ENCODE measurements at regions not wholly inside any gene's neighbourhood (a gene's known extent, or its start where the extent isn't known, plus 50 kb on each side); places are given as distances from the start of the nearest gene placed in this dataset.
A peak's percentile ranks its signal among the peaks of the same experiment; 100 is the strongest.

DNA sequence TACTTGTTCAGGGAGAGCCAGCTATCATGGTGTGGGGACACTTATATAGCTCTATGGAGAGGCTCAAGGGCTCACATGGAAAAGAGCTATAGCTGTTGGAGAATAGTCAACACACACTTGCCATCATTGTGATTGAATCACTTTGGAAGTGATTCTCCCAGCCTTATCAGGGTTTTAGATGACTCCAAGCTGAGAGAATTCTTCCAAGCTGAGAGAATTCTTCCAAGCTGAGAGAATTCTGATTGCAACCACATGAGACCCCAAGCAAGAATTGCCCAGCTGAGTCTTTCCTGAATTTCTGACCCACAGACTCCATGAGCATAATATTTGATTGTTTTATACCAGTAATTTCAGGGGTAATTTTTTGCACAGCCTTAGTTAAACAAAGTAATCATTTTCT, 1318.3 kb upstream of the RAG2 start:
- Mint-ChIP-seq H3K27ac (no peak overlapping the region), H3K27me3 (ENCODE audit: insufficient read depth) (no peaks in the 10 kb centered on the region), H3K4me1 (peaks cover 14% of the 10 kb centered on the region), H3K4me3 (no peak overlapping the region), H3K36me3 (ENCODE audit: low read depth) (no peaks in the 10 kb centered on the region), H3K9me3 (peaks cover 2% of the 10 kb centered on the region)
- no peak for DNase-seq
- H3K9me3 ChIP-seq (ENCODE audit: control insufficient read depth, low read length): no peaks in the 10 kb centered on the region
- TF ChIP-seq, protein P1, sequence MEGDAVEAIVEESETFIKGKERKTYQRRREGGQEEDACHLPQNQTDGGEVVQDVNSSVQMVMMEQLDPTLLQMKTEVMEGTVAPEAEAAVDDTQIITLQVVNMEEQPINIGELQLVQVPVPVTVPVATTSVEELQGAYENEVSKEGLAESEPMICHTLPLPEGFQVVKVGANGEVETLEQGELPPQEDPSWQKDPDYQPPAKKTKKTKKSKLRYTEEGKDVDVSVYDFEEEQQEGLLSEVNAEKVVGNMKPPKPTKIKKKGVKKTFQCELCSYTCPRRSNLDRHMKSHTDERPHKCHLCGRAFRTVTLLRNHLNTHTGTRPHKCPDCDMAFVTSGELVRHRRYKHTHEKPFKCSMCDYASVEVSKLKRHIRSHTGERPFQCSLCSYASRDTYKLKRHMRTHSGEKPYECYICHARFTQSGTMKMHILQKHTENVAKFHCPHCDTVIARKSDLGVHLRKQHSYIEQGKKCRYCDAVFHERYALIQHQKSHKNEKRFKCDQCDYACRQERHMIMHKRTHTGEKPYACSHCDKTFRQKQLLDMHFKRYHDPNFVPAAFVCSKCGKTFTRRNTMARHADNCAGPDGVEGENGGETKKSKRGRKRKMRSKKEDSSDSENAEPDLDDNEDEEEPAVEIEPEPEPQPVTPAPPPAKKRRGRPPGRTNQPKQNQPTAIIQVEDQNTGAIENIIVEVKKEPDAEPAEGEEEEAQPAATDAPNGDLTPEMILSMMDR (conservative IDR thresholded peaks at IDR 0.05): no peak
- H3K36me3 ChIP-seq (ENCODE audit: control insufficient read depth, insufficient read depth, low read length): no peaks in the 10 kb centered on the region
- H3K9ac ChIP-seq (ENCODE audit: extremely low read depth, low read length, poor library complexity, severe bottlenecking): no peak overlapping the region
- H3K4me1 ChIP-seq (ENCODE audit: control insufficient read depth, insufficient read depth, low read length): no peaks in the 10 kb centered on the region
- H3K4me3 ChIP-seq (ENCODE audit: low read length): peak overlapping the region; percentile 5
- no peak overlapping the region for H3K27ac ChIP-seq (ENCODE audit: low read depth, low read length)
- no peaks in the 10 kb centered on the region for H3K27me3 ChIP-seq (ENCODE audit: control insufficient read depth, insufficient read depth, low read length, poor library complexity, severe bottlenecking)

DNA sequence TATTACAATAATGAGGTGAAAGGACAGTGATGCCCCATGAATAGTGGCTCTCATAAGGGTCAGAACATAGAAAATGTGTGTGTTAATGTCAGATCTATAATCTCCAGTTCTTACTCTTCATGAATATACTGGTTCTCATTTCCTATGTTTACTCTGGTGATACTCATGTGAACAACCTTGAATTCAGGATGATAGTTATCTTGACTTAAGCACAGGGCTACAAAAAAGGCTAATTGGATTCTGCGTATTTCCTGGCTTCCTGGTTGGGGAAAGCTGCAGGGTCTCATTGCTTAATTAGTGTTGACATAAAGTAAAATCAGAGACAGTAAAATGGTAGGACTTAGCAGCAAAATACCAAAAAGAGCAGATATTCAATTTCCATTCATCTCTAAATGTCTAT, 1316.8 kb upstream of the RAG2 start:
- Mint-ChIP-seq H3K4me1 (peaks cover 14% of the 10 kb centered on the region), H3K27ac (no peak overlapping the region), H3K9me3 (peaks cover 2% of the 10 kb centered on the region), H3K36me3 (ENCODE audit: low read depth) (no peaks in the 10 kb centered on the region), H3K27me3 (ENCODE audit: insufficient read depth) (no peaks in the 10 kb centered on the region), H3K4me3 (no peak overlapping the region)
- Histone ChIP-seq H3K9me3 (ENCODE audit: control insufficient read depth, low read length) (no peaks in the 10 kb centered on the region), H3K4me3 (ENCODE audit: low read length) (peak overlapping the region; percentile 14), H3K9ac (ENCODE audit: extremely low read depth, low read length, poor library complexity, severe bottlenecking) (no peak overlapping the region), H3K36me3 (ENCODE audit: control insufficient read depth, insufficient read depth, low read length) (no peaks in the 10 kb centered on the region), H3K4me1 (ENCODE audit: control insufficient read depth, insufficient read depth, low read length) (no peaks in the 10 kb centered on the region), H3K27me3 (ENCODE audit: control insufficient read depth, insufficient read depth, low read length, poor library complexity, severe bottlenecking) (no peaks in the 10 kb centered on the region), H3K27ac (ENCODE audit: low read depth, low read length) (no peak overlapping the region)
- TF ChIP-seq, protein P1 (conservative IDR thresholded peaks at IDR 0.05): no peak
- DNase-seq: no peak
- WGBS, 2 experiments (ENCODE audit: insufficient coverage in 1 of 2, insufficient read length in 1 of 2): 83 to 100% methylated on average over 1 of the region's 1 CpG

DNA sequence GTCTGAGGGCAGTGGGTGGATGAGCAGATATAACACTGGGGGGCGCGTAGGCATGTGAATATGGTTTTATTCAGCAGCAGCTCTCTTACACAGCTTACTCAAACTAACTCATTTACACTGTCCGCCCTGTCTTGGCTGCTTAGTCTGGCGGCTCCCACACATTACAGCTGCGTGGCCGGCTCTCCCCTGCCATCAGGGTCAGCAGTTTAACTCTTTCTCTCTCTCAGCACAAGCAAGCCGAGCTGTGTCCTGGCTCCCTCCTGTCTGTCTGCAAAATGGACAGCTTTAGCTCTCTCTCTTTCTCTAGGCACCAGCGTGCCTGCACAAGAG, 1310.1 kb upstream of the RAG2 start:
- no peak for DNase-seq
- H3K27ac ChIP-seq (ENCODE audit: low read depth, low read length): no peak overlapping the region
- no peaks in the 10 kb centered on the region for H3K4me1 Mint-ChIP-seq
- TF ChIP-seq, protein P1 (conservative IDR thresholded peaks at IDR 0.05): no peak
- H3K9me3 Mint-ChIP-seq: peaks cover 2% of the 10 kb centered on the region
- no peaks in the 10 kb centered on the region for H3K27me3 Mint-ChIP-seq (ENCODE audit: insufficient read depth)
- H3K4me3 ChIP-seq (ENCODE audit: low read length): no peak overlapping the region
- H3K9ac ChIP-seq (ENCODE audit: extremely low read depth, low read length, poor library complexity, severe bottlenecking): no peak overlapping the region
- no peak overlapping the region for H3K4me3 Mint-ChIP-seq
- H3K36me3 Mint-ChIP-seq (ENCODE audit: low read depth): no peaks in the 10 kb centered on the region
- no peaks in the 10 kb centered on the region for H3K27me3 ChIP-seq (ENCODE audit: control insufficient read depth, insufficient read depth, low read length, poor library complexity, severe bottlenecking)
- H3K27ac Mint-ChIP-seq: no peak overlapping the region
- H3K36me3 ChIP-seq (ENCODE audit: control insufficient read depth, insufficient read depth, low read length): no peaks in the 10 kb centered on the region
- 78 to 92% methylated on average over 7 to 8 of the region's 8 CpGs for WGBS, 2 experiments (ENCODE audit: insufficient coverage in 1 of 2, insufficient read length in 1 of 2)
- no peaks in the 10 kb centered on the region for H3K9me3 ChIP-seq (ENCODE audit: control insufficient read depth, low read length)
- H3K4me1 ChIP-seq (ENCODE audit: control insufficient read depth, insufficient read depth, low read length): no peaks in the 10 kb centered on the region
